ENCODE measurements at regions not wholly inside any gene's neighbourhood (a gene's known extent, or its start where the extent isn't known, plus 50 kb on each side); places are given as distances from the start of the nearest gene placed in this dataset.

DNA sequence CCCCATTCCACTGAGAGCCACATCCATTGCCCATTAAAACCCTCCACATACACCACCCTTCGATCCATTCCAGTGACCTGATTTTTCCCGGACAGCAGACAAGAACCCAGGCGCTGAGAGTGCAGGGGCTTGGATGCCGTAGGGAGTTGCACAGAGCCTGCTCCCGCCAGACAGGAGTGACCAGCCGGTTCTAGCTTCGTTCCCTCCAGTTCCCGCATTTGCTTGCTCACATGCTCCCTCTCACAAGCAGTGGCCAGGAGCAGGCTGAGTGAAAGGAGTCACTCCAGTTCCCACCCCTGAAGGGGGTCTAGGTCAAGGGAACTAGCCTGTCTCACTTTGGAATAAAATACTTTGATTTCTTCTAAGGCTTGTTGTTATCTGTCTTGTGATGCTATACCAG, 119.5 kb downstream of the SKIDA1 start:
- Mint-ChIP-seq H3K4me3 (no peak overlapping the region), H3K9me3 (no peaks in the 10 kb centered on the region)
- no peak for DNase-seq

DNA sequence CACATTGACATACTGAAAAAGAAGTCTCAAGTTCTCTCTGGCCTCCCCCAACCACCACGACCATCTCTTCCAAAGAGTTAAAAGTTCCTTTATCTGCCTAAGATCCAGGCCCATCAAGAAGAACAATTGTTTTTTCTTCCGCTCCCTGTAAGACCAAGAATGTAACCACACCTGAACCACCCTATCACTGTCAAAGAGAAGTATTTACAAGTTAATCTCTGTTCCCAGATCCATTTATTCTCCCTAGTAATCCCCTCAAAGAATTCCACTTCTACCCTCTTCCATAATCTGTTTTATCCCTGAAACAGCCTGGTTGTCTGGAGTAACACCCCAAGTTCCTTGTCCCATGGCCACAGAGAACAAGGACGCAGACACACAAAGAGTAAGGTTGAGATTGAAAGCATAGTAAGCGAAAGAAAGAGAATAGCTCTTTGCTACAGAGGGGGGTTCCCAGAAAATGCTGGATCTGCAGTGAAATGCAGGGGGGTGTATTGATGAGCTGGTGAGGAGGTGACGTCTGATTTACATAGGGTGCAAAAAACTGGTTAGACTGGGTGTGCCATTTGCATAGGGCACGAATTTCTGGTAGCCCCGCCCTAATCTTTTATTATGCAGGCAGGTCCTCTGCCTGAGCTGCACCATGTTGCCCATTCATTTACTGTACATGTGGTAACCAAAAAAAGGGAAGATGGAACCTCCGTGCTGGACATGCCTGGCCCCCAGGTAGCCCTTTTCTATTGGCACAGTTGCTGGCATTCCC, 122.0 kb downstream of the SKIDA1 start:
- H3K4me3 Mint-ChIP-seq = no peak overlapping the region
- H3K27me3 Mint-ChIP-seq (ENCODE audit: insufficient read depth) = peaks cover 3% of the 10 kb centered on the region; the same call in 1 of the 2 replicates
- no peak overlapping the region for H3K27ac Mint-ChIP-seq
- H3K9me3 Mint-ChIP-seq = no peaks in the 10 kb centered on the region
- no peak for DNase-seq
- TF ChIP-seq, protein P1, sequence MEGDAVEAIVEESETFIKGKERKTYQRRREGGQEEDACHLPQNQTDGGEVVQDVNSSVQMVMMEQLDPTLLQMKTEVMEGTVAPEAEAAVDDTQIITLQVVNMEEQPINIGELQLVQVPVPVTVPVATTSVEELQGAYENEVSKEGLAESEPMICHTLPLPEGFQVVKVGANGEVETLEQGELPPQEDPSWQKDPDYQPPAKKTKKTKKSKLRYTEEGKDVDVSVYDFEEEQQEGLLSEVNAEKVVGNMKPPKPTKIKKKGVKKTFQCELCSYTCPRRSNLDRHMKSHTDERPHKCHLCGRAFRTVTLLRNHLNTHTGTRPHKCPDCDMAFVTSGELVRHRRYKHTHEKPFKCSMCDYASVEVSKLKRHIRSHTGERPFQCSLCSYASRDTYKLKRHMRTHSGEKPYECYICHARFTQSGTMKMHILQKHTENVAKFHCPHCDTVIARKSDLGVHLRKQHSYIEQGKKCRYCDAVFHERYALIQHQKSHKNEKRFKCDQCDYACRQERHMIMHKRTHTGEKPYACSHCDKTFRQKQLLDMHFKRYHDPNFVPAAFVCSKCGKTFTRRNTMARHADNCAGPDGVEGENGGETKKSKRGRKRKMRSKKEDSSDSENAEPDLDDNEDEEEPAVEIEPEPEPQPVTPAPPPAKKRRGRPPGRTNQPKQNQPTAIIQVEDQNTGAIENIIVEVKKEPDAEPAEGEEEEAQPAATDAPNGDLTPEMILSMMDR (IDR thresholded peaks at IDR 0.05) = no peak
- H3K36me3 Mint-ChIP-seq (ENCODE audit: low read depth) = no peaks in the 10 kb centered on the region
- H3K4me1 Mint-ChIP-seq (ENCODE audit: low read depth) = peaks cover 73% of the 10 kb centered on the region

More for the DNA sequence above, 119.5 kb downstream of the SKIDA1 start:
- Mint-ChIP-seq H3K27me3 (ENCODE audit: insufficient read depth) (peaks cover 6% of the 10 kb centered on the region; the same call in 1 of the 2 replicates), H3K4me1 (ENCODE audit: low read depth) (peaks cover 57% of the 10 kb centered on the region), H3K27ac (no peak overlapping the region), H3K36me3 (ENCODE audit: low read depth) (no peaks in the 10 kb centered on the region)
- TF ChIP-seq, protein P1 (IDR thresholded peaks at IDR 0.05) = no peak

DNA sequence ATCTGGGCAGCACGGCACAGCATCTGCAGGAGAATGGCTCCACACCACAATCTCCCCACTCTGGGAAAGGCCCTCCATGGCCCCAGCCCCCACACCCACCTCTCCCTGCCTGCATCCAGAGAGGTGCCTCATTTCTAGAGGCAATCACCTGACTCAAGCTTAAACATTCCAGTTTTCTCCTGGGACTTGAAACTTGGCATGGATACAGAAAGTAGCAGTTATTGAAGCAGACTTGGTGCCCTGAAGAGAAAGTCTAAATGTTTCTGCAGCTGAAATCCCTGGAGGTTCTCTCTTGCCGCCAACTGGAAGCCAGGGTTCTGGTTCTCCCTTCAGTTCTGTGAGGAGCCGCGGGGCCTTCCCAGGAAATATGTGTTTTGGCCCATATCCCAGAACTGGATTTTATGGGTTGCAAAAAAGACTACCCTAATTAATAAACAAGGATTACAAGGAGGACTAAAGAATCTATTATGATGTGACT, 122.8 kb downstream of the SKIDA1 start:
- Mint-ChIP-seq H3K27ac (0 out of 2 replicates have a peak overlapping the region, but pooled peaks have one; percentile 40), H3K9me3 (no peaks in the 10 kb centered on the region), H3K27me3 (ENCODE audit: insufficient read depth) (peaks cover 3% of the 10 kb centered on the region; the same call in 1 of the 2 replicates), H3K36me3 (ENCODE audit: low read depth) (no peaks in the 10 kb centered on the region), H3K4me3 (no peak overlapping the region), H3K4me1 (ENCODE audit: low read depth) (peaks cover 72% of the 10 kb centered on the region)
- peak; percentile 60 for DNase-seq
- TF ChIP-seq, protein P1 (IDR thresholded peaks at IDR 0.05) = no peak

DNA sequence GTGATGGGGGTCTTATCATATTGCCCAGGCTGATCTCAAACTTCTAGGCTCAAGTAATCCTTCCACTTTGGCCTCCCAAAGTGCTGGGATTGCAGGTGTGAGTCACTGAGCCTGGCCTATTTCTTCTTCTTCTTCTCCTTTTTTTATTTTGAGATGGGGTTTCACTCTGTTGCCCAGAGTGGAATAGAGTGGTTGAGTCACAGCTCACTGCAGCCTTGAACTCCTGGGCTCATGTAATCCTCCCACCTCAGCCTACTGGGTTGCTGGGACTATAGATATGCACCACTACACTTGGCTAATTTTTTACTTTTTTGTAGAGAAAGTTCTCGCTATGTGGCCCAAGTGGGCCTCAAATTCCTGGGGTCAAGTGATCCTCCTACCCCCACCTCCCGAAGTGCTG, 124.3 kb downstream of the SKIDA1 start:
- H3K9me3 Mint-ChIP-seq = no peaks in the 10 kb centered on the region
- TF ChIP-seq, protein P1 (IDR thresholded peaks at IDR 0.05) = no peak
- no peaks in the 10 kb centered on the region; the same call in 1 of the 2 replicates for H3K27me3 Mint-ChIP-seq (ENCODE audit: insufficient read depth)
- H3K36me3 Mint-ChIP-seq (ENCODE audit: low read depth) = no peaks in the 10 kb centered on the region
- no peak for DNase-seq
- 0 out of 2 replicates have a peak overlapping the region, but pooled peaks have one; percentile 10 for H3K4me3 Mint-ChIP-seq
- H3K4me1 Mint-ChIP-seq (ENCODE audit: low read depth) = peaks cover 66% of the 10 kb centered on the region
- H3K27ac Mint-ChIP-seq = peak overlapping the region; percentile 48; the same call in 1 of the 2 replicates

DNA sequence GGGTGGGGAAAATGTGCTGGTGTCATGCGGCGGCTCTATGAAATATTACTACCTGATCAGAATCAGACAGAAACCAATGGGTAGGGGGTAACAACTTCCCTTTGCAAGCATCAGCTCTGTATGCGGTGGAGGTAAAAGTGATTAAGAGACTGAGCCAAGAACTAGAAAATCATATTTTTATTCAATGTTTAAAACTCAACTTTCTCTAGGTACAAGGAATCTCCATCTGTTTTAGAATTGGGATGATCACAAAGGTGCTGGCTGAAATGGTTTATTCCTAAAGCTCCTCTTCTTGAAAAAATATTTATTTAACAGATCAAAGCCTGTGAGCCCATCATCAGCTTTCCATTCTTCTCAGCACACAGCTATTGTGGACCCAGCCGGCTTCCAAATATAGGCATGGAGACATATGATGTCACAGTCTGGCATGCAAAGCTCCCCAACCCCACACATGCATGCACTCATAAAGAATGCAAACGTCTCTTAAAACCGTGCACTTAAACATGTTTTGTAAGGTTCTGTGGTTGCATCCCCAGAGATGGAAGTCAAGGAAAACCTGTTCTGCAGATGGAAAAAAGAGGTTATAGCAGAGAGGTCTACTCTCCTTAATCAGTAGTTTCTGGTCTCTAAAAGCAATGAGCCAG, 126.0 kb downstream of the SKIDA1 start:
- TF ChIP-seq, protein P1 (IDR thresholded peaks at IDR 0.05) = no peak
- peaks cover 6% of the 10 kb centered on the region for H3K9me3 Mint-ChIP-seq
- H3K4me3 Mint-ChIP-seq = peak overlapping the region; percentile 72
- DNase-seq = peak; percentile 83
- H3K27ac Mint-ChIP-seq = peak overlapping the region; percentile 94
- H3K36me3 Mint-ChIP-seq (ENCODE audit: low read depth) = peaks cover 7% of the 10 kb centered on the region
- H3K4me1 Mint-ChIP-seq (ENCODE audit: low read depth) = peaks cover 63% of the 10 kb centered on the region
- H3K27me3 Mint-ChIP-seq (ENCODE audit: insufficient read depth) = no peaks in the 10 kb centered on the region; the same call in 1 of the 2 replicates

All from HFFc6 (cell line).